SK-N-SH (cell line): ENCODE measurements at regions not wholly inside any gene's neighbourhood (a gene's known extent, or its start where the extent isn't known, plus 50 kb on each side); places are given as distances from the start of the nearest gene placed in this dataset.

Experiments used
- EZH2phosphoT487 ChIP-seq: fragments of 200-600 bp; sonication (generic); IDR thresholded peaks from 2 replicates; pipeline ENCODE4 v1.6.1; 2017; ENCODE audit warnings: low read depth, mixed run types, mild to moderate bottlenecking, antibody characterized with exemption, moderate library complexity, borderline replicate concordance
- FOXM1 ChIP-seq: IDR thresholded peaks from 2 replicates; pipeline ENCODE4 v1.4.0; 2012; ENCODE audit warnings: low read depth, mild to moderate bottlenecking
- JUND ChIP-seq: IDR thresholded peaks from 2 replicates; pipeline ENCODE4 v1.4.0; 2012
- NRF1 ChIP-seq: IDR thresholded peaks from 2 replicates; pipeline ENCODE4 v1.6.1; 2012; ENCODE audit warnings: low read depth, mild to moderate bottlenecking, low read length
- POLR2AphosphoS5 ChIP-seq: IDR thresholded peaks from 2 replicates; pipeline ENCODE4 v1.6.1; 2012; ENCODE audit warnings: low read depth, low read length
- RCOR1 ChIP-seq: fragments of 150-350 bp; IDR thresholded peaks from 2 replicates; pipeline ENCODE4 v1.6.1; 2017; ENCODE audit warnings: antibody characterized with exemption, low read length
- RFX5 ChIP-seq: IDR thresholded peaks from 2 replicates; pipeline ENCODE4 v1.6.1; 2012; ENCODE audit warnings: mild to moderate bottlenecking, improper control_type of control experiment, low read length
- TAF1 ChIP-seq: IDR thresholded peaks from 2 replicates; pipeline ENCODE4 v1.6.1; 2012; ENCODE audit warnings: low read depth, mild to moderate bottlenecking, low read length, moderate library complexity, borderline replicate concordance
- TF ChIP-seq, protein P1 (sequence below): fragments of 200-600 bp; sonication (generic); IDR thresholded peaks from 2 replicates; pipeline ENCODE4 v1.6.1; 2017; ENCODE audit warnings: antibody characterized with exemption, mild to moderate bottlenecking, moderate library complexity
- TF ChIP-seq, protein P2 (sequence below): IDR thresholded peaks from 2 replicates; pipeline ENCODE4 v1.6.1; 2012; ENCODE audit warnings: mild to moderate bottlenecking, low read depth, low read length, moderate library complexity
- TF ChIP-seq, protein P3 (sequence below): IDR thresholded peaks from 2 replicates; pipeline ENCODE4 v1.4.0; 2012; ENCODE audit warnings: low read depth, borderline replicate concordance

DNA sequence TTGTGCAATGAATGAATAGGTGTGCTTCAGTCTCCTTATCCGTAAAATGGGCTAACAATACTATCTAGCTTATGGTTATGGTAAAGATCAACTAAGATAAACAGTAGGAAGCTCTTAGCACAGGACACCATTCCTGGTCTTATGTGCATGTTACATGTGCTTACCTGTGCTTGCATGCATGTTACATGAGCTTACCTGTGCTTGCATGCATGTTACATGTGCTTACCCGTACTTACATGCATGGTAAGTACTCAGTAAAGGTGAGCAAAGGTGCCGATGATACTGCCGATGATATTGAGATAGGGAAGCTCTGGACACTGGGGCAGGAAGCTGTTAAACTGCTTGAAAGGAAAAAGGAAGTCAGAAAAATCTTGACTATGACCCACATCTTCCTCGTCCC lies 211.0 kb upstream of the USP24 start:
- TF ChIP-seq, protein P1, sequence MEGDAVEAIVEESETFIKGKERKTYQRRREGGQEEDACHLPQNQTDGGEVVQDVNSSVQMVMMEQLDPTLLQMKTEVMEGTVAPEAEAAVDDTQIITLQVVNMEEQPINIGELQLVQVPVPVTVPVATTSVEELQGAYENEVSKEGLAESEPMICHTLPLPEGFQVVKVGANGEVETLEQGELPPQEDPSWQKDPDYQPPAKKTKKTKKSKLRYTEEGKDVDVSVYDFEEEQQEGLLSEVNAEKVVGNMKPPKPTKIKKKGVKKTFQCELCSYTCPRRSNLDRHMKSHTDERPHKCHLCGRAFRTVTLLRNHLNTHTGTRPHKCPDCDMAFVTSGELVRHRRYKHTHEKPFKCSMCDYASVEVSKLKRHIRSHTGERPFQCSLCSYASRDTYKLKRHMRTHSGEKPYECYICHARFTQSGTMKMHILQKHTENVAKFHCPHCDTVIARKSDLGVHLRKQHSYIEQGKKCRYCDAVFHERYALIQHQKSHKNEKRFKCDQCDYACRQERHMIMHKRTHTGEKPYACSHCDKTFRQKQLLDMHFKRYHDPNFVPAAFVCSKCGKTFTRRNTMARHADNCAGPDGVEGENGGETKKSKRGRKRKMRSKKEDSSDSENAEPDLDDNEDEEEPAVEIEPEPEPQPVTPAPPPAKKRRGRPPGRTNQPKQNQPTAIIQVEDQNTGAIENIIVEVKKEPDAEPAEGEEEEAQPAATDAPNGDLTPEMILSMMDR, result no peak
- no peak for TF ChIP-seq TAF1
- no peak for TF ChIP-seq RFX5
- TF ChIP-seq POLR2AphosphoS5, result no peak
- TF ChIP-seq, protein P2, sequence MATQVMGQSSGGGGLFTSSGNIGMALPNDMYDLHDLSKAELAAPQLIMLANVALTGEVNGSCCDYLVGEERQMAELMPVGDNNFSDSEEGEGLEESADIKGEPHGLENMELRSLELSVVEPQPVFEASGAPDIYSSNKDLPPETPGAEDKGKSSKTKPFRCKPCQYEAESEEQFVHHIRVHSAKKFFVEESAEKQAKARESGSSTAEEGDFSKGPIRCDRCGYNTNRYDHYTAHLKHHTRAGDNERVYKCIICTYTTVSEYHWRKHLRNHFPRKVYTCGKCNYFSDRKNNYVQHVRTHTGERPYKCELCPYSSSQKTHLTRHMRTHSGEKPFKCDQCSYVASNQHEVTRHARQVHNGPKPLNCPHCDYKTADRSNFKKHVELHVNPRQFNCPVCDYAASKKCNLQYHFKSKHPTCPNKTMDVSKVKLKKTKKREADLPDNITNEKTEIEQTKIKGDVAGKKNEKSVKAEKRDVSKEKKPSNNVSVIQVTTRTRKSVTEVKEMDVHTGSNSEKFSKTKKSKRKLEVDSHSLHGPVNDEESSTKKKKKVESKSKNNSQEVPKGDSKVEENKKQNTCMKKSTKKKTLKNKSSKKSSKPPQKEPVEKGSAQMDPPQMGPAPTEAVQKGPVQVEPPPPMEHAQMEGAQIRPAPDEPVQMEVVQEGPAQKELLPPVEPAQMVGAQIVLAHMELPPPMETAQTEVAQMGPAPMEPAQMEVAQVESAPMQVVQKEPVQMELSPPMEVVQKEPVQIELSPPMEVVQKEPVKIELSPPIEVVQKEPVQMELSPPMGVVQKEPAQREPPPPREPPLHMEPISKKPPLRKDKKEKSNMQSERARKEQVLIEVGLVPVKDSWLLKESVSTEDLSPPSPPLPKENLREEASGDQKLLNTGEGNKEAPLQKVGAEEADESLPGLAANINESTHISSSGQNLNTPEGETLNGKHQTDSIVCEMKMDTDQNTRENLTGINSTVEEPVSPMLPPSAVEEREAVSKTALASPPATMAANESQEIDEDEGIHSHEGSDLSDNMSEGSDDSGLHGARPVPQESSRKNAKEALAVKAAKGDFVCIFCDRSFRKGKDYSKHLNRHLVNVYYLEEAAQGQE, result no peak
- TF ChIP-seq, protein P3, sequence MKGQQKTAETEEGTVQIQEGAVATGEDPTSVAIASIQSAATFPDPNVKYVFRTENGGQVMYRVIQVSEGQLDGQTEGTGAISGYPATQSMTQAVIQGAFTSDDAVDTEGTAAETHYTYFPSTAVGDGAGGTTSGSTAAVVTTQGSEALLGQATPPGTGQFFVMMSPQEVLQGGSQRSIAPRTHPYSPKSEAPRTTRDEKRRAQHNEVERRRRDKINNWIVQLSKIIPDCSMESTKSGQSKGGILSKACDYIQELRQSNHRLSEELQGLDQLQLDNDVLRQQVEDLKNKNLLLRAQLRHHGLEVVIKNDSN, result no peak
- TF ChIP-seq NRF1, result no peak
- no peak for TF ChIP-seq FOXM1
- TF ChIP-seq JUND, result no peak
- TF ChIP-seq RCOR1, result no peak
- TF ChIP-seq EZH2phosphoT487, result no peak
